ENCODE measurements at regions not wholly inside any gene's neighbourhood (a gene's known extent, or its start where the extent isn't known, plus 50 kb on each side); places are given as distances from the start of the nearest gene placed in this dataset.

- no peaks in the 10 kb centered on the region for H3K36me3 ChIP-seq
- ATAC-seq (no peak), FAIRE-seq (no peak), DNase-seq (no peak)
- no peaks in the 10 kb centered on the region for H3K9me3 ChIP-seq
- 53% methylated on average over 2 of the region's 2 CpGs for WGBS, 2 donors
- H3K4me3 ChIP-seq = no peak overlapping the region
- no peaks in the 10 kb centered on the region for H3K27me3 ChIP-seq
- no peaks in the 10 kb centered on the region for H3K4me1 ChIP-seq
- no peak for TF ChIP-seq CTCF (IDR thresholded peaks at IDR 0.05)
- no peak overlapping the region for H3K27ac ChIP-seq
- intact Hi-C loops (cut with DNase I) = no loop called here
Measured at GRCh38 chr12:47422611-47423010, 283.2 kb downstream of the RPAP3 start.

- intact Hi-C loops (cut with DNase I) = no loop called here
- no peak for DNase-seq
- Histone ChIP-seq H3K9me3 (no peaks in the 10 kb centered on the region), H3K27ac (no peak overlapping the region), H3K36me3 (no peaks in the 10 kb centered on the region), H3K4me3 (no peak overlapping the region), H3K27me3 (no peaks in the 10 kb centered on the region), H3K4me1 (no peaks in the 10 kb centered on the region)
- 60 to 64% methylated on average over 2 of the region's 2 CpGs for WGBS, 2 donors
- ATAC-seq = no peak
- no peak for FAIRE-seq
- TF ChIP-seq CTCF (IDR thresholded peaks at IDR 0.05) = no peak
Measured at GRCh38 chr12:47419497-47419896, 286.3 kb downstream of the RPAP3 start.

GRCh38 chr12:47417955-47418354 lies 287.9 kb downstream of the RPAP3 start:
- no peak for ATAC-seq
- H3K36me3 ChIP-seq = no peaks in the 10 kb centered on the region
- no peaks in the 10 kb centered on the region for H3K9me3 ChIP-seq
- TF ChIP-seq CTCF (IDR thresholded peaks at IDR 0.05) = no peak
- DNase-seq = no peak
- intact Hi-C loops (cut with DNase I) = no loop called here
- no peak overlapping the region for H3K27ac ChIP-seq
- no peaks in the 10 kb centered on the region for H3K4me1 ChIP-seq
- WGBS, 2 donors = 78 to 92% methylated on average over 1 of the region's 1 CpG
- FAIRE-seq = no peak
- no peak overlapping the region for H3K4me3 ChIP-seq
- H3K27me3 ChIP-seq = no peaks in the 10 kb centered on the region

GRCh38 chr12:47417121-47417520 lies 288.7 kb downstream of the RPAP3 start:
- Histone ChIP-seq H3K36me3 (no peaks in the 10 kb centered on the region), H3K4me1 (no peaks in the 10 kb centered on the region), H3K27me3 (no peaks in the 10 kb centered on the region), H3K4me3 (no peak overlapping the region), H3K9me3 (no peaks in the 10 kb centered on the region), H3K27ac (no peak overlapping the region)
- 72 to 73% methylated on average over 6 of the region's 6 CpGs for WGBS, 2 donors
- ATAC-seq = no peak
- no peak for FAIRE-seq
- intact Hi-C loops (cut with DNase I) = no loop called here
- TF ChIP-seq CTCF (IDR thresholded peaks at IDR 0.05) = no peak
- DNase-seq = no peak

GRCh38 chr12:47415054-47415453 lies 290.8 kb downstream of the RPAP3 start:
- no peak for DNase-seq

More at GRCh38 chr12:47415054-47415453, 290.8 kb downstream of the RPAP3 start:
- TF ChIP-seq CTCF (IDR thresholded peaks at IDR 0.05) = no peak
- 29 to 48% methylated on average over 4 of the region's 4 CpGs for WGBS, 2 donors
- no peak overlapping the region for H3K27ac ChIP-seq
- no peak overlapping the region for H3K4me3 ChIP-seq
- intact Hi-C loops (cut with DNase I) = no loop called here
- H3K9me3 ChIP-seq = no peaks in the 10 kb centered on the region
- H3K27me3 ChIP-seq = no peaks in the 10 kb centered on the region
- FAIRE-seq = no peak
- no peak for ATAC-seq
- H3K4me1 ChIP-seq = no peaks in the 10 kb centered on the region
- H3K36me3 ChIP-seq = no peaks in the 10 kb centered on the region
